B cell (primary cell): ENCODE measurements at regions not wholly inside any gene's neighbourhood (a gene's known extent, or its start where the extent isn't known, plus 50 kb on each side); places are given as distances from the start of the nearest gene placed in this dataset.

Experiments
- ATAC-seq: fragments of 200-7000 bp; cut with Tn5 transposase; one replicate; pipeline ENCODE4 v1.10.0; 2021; ENCODE audit warnings: low read depth, mild to moderate bottlenecking, moderate number of reproducible peaks, moderate library complexity
- CTCF ChIA-PET: fragments of 350-600 bp; sonication (Branson Sonifier 250); formaldehyde crosslinking; loops from one replicate; lab custom pipeline; 2021; ENCODE audit warnings: antibody characterized with exemption, inconsistent platforms; lab: Charles Lee
- POLR2A ChIA-PET: fragments of 350-600 bp; sonication (Branson Sonifier 250); formaldehyde crosslinking; loops from one replicate; lab custom pipeline; 2021; ENCODE audit warnings: antibody characterized with exemption; lab: Charles Lee
- DNase-seq: peaks from one replicate; pipeline ENCODE4 v3.0.0; 2013
- H2AFZ ChIP-seq: 2 replicates; pipeline ENCODE4 v1.6.1; 2012; ENCODE audit warnings: mild to moderate bottlenecking, low read depth, low read length; ENCODE audit not compliant: insufficient read depth, poor library complexity, severe bottlenecking
- H3K27ac ChIP-seq, 2 donors: 1 replicate in 1 of 2; 2 replicates in 1 of 2; pipeline ENCODE4 v1.5.1; 2012 to 2013; ENCODE audit warnings: low read length in 2 of 2, mild to moderate bottlenecking in 2 of 2, moderate library complexity in 1 of 2
- H3K27me3 ChIP-seq, 4 experiments: fragments of 200-600 bp in 1 of 4; sonication (generic) in 1 of 4; replicated peaks in 1 of 4; 1 replicate in 2 of 4; 2 replicates in 2 of 4; pipeline versions ENCODE4 v1.6.1 to v1.7.0; 2013 to 2016; ENCODE audit warnings: low read length in 3 of 4, mild to moderate bottlenecking in 2 of 4, mixed read lengths in 1 of 4, moderate library complexity in 1 of 4; ENCODE audit not compliant: insufficient read depth in 4 of 4, control insufficient read depth in 3 of 4; ENCODE audit errors: control extremely low read depth in 1 of 4
- H3K36me3 ChIP-seq, 2 experiments: replicated peaks in 1 of 2; 1 replicate in 1 of 2; 2 replicates in 1 of 2; pipeline versions ENCODE4 v1.6.1 to v1.7.1; 2013; ENCODE audit warnings: low read length in 1 of 2; ENCODE audit not compliant: insufficient read depth in 2 of 2, control insufficient read depth in 1 of 2; ENCODE audit errors: control extremely low read depth in 1 of 2, extremely low read depth in 1 of 2
- H3K4me1 ChIP-seq, 2 donors: fragments of 200-600 bp in 1 of 2; sonication (generic) in 1 of 2; 1 replicate in 1 of 2; 2 replicates in 1 of 2; pipeline versions ENCODE4 v1.5.1 to v1.6.1; 2013 to 2017; ENCODE audit warnings: low read length in 2 of 2; ENCODE audit not compliant: control insufficient read depth in 2 of 2, insufficient read depth in 2 of 2
- H3K4me2 ChIP-seq: replicated peaks from 2 replicates; pipeline ENCODE3; 2012; ENCODE audit warnings: mild to moderate bottlenecking, low read depth, low read length; ENCODE audit not compliant: poor library complexity, severe bottlenecking
- H3K4me3 ChIP-seq, 5 experiments: fragments of 200-600 bp in 1 of 5; sonication (generic) in 1 of 5; 1 replicate in 3 of 5; 2 replicates in 2 of 5; pipeline versions ENCODE4 v1.5.1 to v1.7.0; 2011 to 2016; ENCODE audit warnings: low read length in 4 of 5, mild to moderate bottlenecking in 4 of 5, low read depth in 2 of 5, control low read depth in 1 of 5, moderate library complexity in 1 of 5; ENCODE audit not compliant: insufficient read depth in 1 of 5; ENCODE audit errors: control extremely low read depth in 1 of 5, extremely low read depth in 1 of 5
- H3K79me2 ChIP-seq: fragments of 200-600 bp; sonication (generic); one replicate; pipeline ENCODE4 v1.6.0; 2016; ENCODE audit warnings: low read length; ENCODE audit not compliant: control insufficient read depth, insufficient read depth
- H3K9ac ChIP-seq: fragments of 200-600 bp; sonication (generic); 2 replicates; pipeline ENCODE4 v1.6.1; 2017; ENCODE audit warnings: mild to moderate bottlenecking, low read length, moderate library complexity
- H3K9me3 ChIP-seq, 3 donors: one replicate each; pipeline versions ENCODE4 v1.6.1 to v1.7.1; 2013; ENCODE audit warnings: low read length in 2 of 3; ENCODE audit not compliant: control insufficient read depth in 2 of 3, insufficient read depth in 1 of 3; ENCODE audit errors: control extremely low read depth in 1 of 3
- H4K20me1 ChIP-seq: 2 replicates; pipeline ENCODE4 v1.6.0; 2012; ENCODE audit warnings: mild to moderate bottlenecking, low read length; ENCODE audit not compliant: insufficient read depth, control insufficient read depth, poor library complexity, severe bottlenecking
- H3K27ac Mint-ChIP-seq: one replicate; pipeline ENCODE4 v1.8.0; 2021; ENCODE audit warnings: mixed read lengths
- H3K27me3 Mint-ChIP-seq: one replicate; pipeline ENCODE4 v1.8.0; 2021; ENCODE audit warnings: mixed read lengths
- H3K4me1 Mint-ChIP-seq: one replicate; pipeline ENCODE4 v1.8.0; 2021; ENCODE audit warnings: mixed read lengths
- H3K4me3 Mint-ChIP-seq: one replicate; pipeline ENCODE4 v1.8.0; 2021; ENCODE audit warnings: mixed read lengths
- H3K9me3 Mint-ChIP-seq: one replicate; pipeline ENCODE4 v1.8.0; 2022; ENCODE audit warnings: mixed read lengths; ENCODE audit not compliant: insufficient read depth
- CTCF ChIP-seq: fragments of 200-600 bp; IDR thresholded peaks from one replicate; pipeline ENCODE4 v1.8.0; 2022; ENCODE audit warnings: antibody characterized with exemption, mild to moderate bottlenecking
- EZH2 ChIP-seq: IDR thresholded peaks from 2 replicates; pipeline ENCODE4 v1.6.1; 2012; ENCODE audit warnings: borderline replicate concordance, low read depth, mild to moderate bottlenecking, moderate library complexity, low read length; ENCODE audit not compliant: insufficient read depth, poor library complexity, severe bottlenecking
- WGBS: methylation state at CpG from one replicate; pipeline ENCODE4 v1.1.5; 2013; ENCODE audit warnings: missing lambda C conversion rate; ENCODE audit not compliant: insufficient coverage; 5-methylcytosine and 5-hydroxymethylcytosine counted together
- intact Hi-C: fragments of 100-400 bp; cut with micrococcal nuclease; formaldehyde crosslinking; loops from one replicate; pipeline ENCODE4 v1.10.0; 2022

GRCh38 chr20:24768713-24769601, 180.1 kb upstream of the CST7 start:
- Histone ChIP-seq H3K79me2 (no peaks in the 10 kb centered on the region), H3K4me2 (no peak overlapping the region), H3K9me3 (peaks cover 0 to 2% (median 0%) of the 10 kb centered on the region in 3 donors), H3K9ac (no peak overlapping the region), H2AFZ (no peak overlapping the region), H3K4me3 (no peak overlapping the region), H3K4me1 (peaks cover 16 to 23% of the 10 kb centered on the region in 2 donors), H4K20me1 (no peaks in the 10 kb centered on the region), H3K27me3 (no peaks in the 10 kb centered on the region), H3K27ac (no peak overlapping the region), H3K36me3 (no peaks in the 10 kb centered on the region)
- H3K4me1 Mint-ChIP-seq: peaks cover 30% of the 10 kb centered on the region
- POLR2A ChIA-PET: no interaction called here
- H3K9me3 Mint-ChIP-seq: no peaks in the 10 kb centered on the region
- H3K27ac Mint-ChIP-seq: no peak overlapping the region
- ATAC-seq: no peak
- TF ChIP-seq CTCF (no peak), EZH2 (no peak)
- peaks cover 7% of the 10 kb centered on the region for H3K27me3 Mint-ChIP-seq
- intact Hi-C loops: no loop called here
- no peak for DNase-seq
- 90% methylated on average over 6 of the region's 10 CpGs for WGBS
- CTCF ChIA-PET: no interaction called here
- no peak overlapping the region for H3K4me3 Mint-ChIP-seq

- Histone ChIP-seq H3K36me3 (no peaks in the 10 kb centered on the region), H3K9me3 (peaks cover 0 to 2% (median 0%) of the 10 kb centered on the region in 3 donors), H3K27ac (no peak overlapping the region), H3K79me2 (no peaks in the 10 kb centered on the region), H3K4me3 (no peak overlapping the region), H3K27me3 (no peaks in the 10 kb centered on the region), H2AFZ (no peak overlapping the region), H3K4me2 (no peak overlapping the region), H3K4me1 (peaks cover 16 to 23% of the 10 kb centered on the region in 2 donors), H3K9ac (no peak overlapping the region), H4K20me1 (no peaks in the 10 kb centered on the region)
- H3K27me3 Mint-ChIP-seq: peaks cover 7% of the 10 kb centered on the region
- no peaks in the 10 kb centered on the region for H3K9me3 Mint-ChIP-seq
- H3K4me3 Mint-ChIP-seq: no peak overlapping the region
- intact Hi-C loops: no loop called here
- 94% methylated on average over 16 of the region's 18 CpGs for WGBS
- TF ChIP-seq EZH2 (no peak), CTCF (no peak)
- H3K27ac Mint-ChIP-seq: no peak overlapping the region
- ChIA-PET CTCF (no interaction called here), POLR2A (no interaction called here)
- peaks cover 25% of the 10 kb centered on the region for H3K4me1 Mint-ChIP-seq
- ATAC-seq (no peak), DNase-seq (no peak)
Observed at GRCh38 chr20:24769878-24770627, 179.0 kb upstream of the CST7 start.
